ENCODE measurements at regions not wholly inside any gene's neighbourhood (a gene's known extent, or its start where the extent isn't known, plus 50 kb on each side); places are given as distances from the start of the nearest gene placed in this dataset.

DNA sequence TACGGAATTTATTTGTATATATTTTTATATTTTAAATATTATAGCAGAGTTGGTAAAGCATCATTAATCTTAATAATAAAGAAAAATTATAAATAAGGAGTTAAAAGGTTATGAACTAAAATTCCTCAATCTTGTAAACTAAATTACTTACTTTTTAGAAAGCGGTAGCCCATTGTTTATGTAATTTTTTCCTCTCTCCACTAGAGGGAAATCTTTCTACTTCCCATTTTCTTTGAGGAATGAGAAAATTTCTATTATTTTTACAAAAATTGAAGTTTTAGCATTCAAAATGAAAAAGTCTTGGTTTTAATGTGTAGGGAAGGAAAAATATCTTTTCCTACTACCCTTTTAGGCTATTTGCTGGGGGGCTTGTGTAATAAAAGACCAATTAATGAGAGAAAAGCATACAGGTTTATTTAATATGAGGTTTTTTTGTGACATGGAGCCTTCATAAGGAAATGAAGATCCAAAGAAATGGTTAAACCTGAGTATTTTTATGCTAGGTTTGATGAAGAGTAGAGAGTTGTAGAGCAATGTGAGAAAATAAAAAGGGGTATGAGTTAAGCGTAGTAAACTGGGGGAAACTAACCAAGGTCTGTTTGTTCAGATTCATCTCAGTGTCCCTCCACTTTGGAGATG, 68.7 kb upstream of the ADAD1 start:
- DNase-seq, result peak in 1 of 2 donors; percentile 17

DNA sequence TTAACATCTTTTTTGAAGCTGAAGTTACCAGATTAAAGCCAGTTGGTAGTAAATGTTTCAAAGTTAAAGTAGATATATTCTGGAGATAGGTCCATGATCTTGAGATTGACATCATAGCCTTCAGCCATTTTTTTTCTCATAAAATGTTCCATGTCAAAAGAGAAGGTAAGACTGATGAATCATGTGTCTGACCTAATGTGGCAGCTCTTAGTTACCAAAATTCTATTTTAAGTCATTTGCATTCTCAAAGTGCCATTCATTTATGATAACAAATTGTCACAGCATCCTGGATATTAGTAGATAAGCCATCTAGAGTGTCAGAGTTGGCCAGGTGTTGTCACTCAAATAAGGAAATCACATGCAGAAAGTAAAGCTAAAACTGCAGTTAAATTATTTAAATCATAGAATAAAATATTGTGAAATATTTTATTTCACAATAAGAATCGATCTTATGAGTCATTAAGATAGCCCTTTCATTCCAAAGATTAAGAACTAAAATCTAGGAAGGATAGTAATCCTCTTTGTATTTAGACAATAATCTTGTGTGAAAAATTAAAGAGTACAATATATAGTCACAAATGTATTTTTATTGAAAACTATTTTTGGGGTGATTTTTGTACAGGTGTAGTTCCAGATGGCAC, 65.7 kb upstream of the ADAD1 start:
- no peak for DNase-seq

DNA sequence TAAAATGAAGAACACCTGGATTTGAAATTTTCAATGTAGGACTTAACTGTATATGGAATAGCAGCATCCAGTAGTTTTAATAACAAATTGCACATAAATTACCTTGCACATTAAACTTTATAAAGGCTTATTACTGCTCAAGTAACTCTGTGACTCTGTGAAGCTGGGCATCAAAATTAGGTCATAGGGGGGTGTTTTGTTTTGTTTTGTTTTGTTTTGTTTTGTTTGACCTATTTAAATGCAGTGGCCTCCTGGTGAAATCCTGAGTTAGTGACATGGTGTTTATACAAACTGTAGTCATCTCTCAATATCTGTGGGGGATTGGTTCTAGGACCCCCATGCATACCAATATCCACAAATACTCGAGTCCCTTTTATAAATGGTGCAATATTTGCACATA, 51.9 kb upstream of the ADAD1 start:
- DNase-seq, result no peak

DNA sequence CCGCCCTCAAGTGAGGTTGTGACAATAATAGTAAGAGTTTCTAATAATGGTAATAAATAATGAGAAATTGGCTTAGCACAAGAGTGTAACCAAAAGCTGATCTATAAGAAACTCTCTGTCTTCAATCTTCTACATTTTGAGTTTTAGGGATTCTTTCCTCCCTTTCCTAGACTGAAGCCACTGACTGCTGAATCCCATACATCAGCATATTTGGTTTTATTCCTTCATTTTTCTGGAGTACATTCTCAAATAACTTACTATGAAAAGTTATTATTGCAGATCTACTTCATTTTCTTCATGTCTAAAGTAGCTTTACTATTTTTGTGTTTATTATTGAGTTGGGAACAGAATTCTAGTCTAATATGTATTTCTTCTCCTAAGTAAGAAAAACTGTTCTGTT, 49.9 kb upstream of the ADAD1 start:
- DNase-seq, result no peak

All from CD4-positive, alpha-beta T cell treated with Interferon alpha-2 for 1 hour (primary cell).